Caco-2 (cell line): ENCODE measurements at regions not wholly inside any gene's neighbourhood (a gene's known extent, or its start where the extent isn't known, plus 50 kb on each side); places are given as distances from the start of the nearest gene placed in this dataset.

ENCODE experiments used
- BruUV-seq: library from RNA; stranded (reverse); fragments of 400-500 nt; replicated peaks from 2 replicates; lab custom pipeline; 2021; lab: Mats Ljungman, UMichigan
- CTCF ChIA-PET: fragments of 300-600 bp; sonication (Branson Sonifier 250); formaldehyde crosslinking; loops from one replicate; lab custom pipeline; 2022; ENCODE audit warnings: antibody characterized with exemption; lab: Charles Lee
- POLR2A ChIA-PET: fragments of 300-600 bp; sonication (Branson Sonifier 250); formaldehyde crosslinking; loops from one replicate; lab custom pipeline; 2022; ENCODE audit warnings: antibody characterized with exemption; lab: Charles Lee
- DNase-seq, 2 experiments: peaks; one replicate each; pipeline versions ENCODE4 v3.0.0 to v3.0.0-alpha.2; 2020 to 2022
- H3K27me3 ChIP-seq: replicated peaks from 2 replicates; pipeline ENCODE4 v1.6.0; 2011; ENCODE audit warnings: low read length; ENCODE audit not compliant: control insufficient read depth, insufficient read depth
- H3K36me3 ChIP-seq: 2 replicates; pipeline ENCODE4 v1.5.1; 2011; ENCODE audit warnings: low read length; ENCODE audit not compliant: control insufficient read depth, insufficient read depth
- H3K4me1 ChIP-seq: fragments of 250-450 bp; sonication (Bioruptor Pico); 2 replicates; pipeline ENCODE4 v1.5.1; 2020; ENCODE audit warnings: mild to moderate bottlenecking
- H3K4me3 ChIP-seq: 2 replicates; pipeline ENCODE4 v1.5.1; 2011; ENCODE audit warnings: low read depth, mild to moderate bottlenecking, control low read depth, low read length
- H3K9me3 ChIP-seq: fragments of 250-450 bp; sonication (Bioruptor Pico); 2 replicates; pipeline ENCODE4 v1.5.1; 2020; ENCODE audit warnings: mild to moderate bottlenecking, moderate library complexity
- H3K27ac Mint-ChIP-seq: one replicate; pipeline ENCODE4 v1.8.0; 2022; ENCODE audit warnings: mixed read lengths; ENCODE audit not compliant: unreplicated experiment
- H3K27me3 Mint-ChIP-seq: one replicate; pipeline ENCODE4 v1.8.0; 2022; ENCODE audit warnings: mixed read lengths; ENCODE audit not compliant: insufficient read depth, unreplicated experiment
- H3K36me3 Mint-ChIP-seq: one replicate; pipeline ENCODE4 v1.8.0; 2022; ENCODE audit warnings: mild to moderate bottlenecking, mixed read lengths; ENCODE audit not compliant: insufficient read depth, unreplicated experiment
- H3K4me1 Mint-ChIP-seq: one replicate; pipeline ENCODE4 v1.8.0; 2022; ENCODE audit warnings: low read depth, mixed read lengths; ENCODE audit not compliant: unreplicated experiment
- H3K4me3 Mint-ChIP-seq: one replicate; pipeline ENCODE4 v1.8.0; 2022; ENCODE audit warnings: mild to moderate bottlenecking, moderate library complexity, mixed read lengths; ENCODE audit not compliant: unreplicated experiment
- H3K9me3 Mint-ChIP-seq: one replicate; pipeline ENCODE4 v1.8.0; 2022; ENCODE audit warnings: mixed read lengths; ENCODE audit not compliant: unreplicated experiment
- intact Hi-C: fragments of 100-400 bp; cut with micrococcal nuclease; formaldehyde crosslinking; loops from one replicate; pipeline ENCODE4 v1.10.0; 2022; ENCODE audit not compliant: unreplicated experiment
- TF ChIP-seq, protein P1 (sequence below), 2 experiments: fragments of 200-600 bp in 1 of 2; IDR thresholded peaks; 1 replicate in 1 of 2; 2 replicates in 1 of 2; pipeline versions ENCODE4 v1.5.1 to v1.8.0; 2011 to 2022; ENCODE audit warnings: antibody characterized with exemption in 1 of 2, control low read depth in 1 of 2, inconsistent platforms in 1 of 2, low read depth in 1 of 2, low read length in 1 of 2, mild to moderate bottlenecking in 1 of 2, moderate library complexity in 1 of 2; ENCODE audit not compliant: insufficient read depth in 1 of 2, severe bottlenecking in 1 of 2, unreplicated experiment in 1 of 2

- Mint-ChIP-seq H3K9me3 (no peaks in the 10 kb centered on the region), H3K4me1 (no peaks in the 10 kb centered on the region), H3K27me3 (no peaks in the 10 kb centered on the region), H3K27ac (no peak overlapping the region), H3K36me3 (no peaks in the 10 kb centered on the region), H3K4me3 (no peak overlapping the region)
- H3K27me3 ChIP-seq = no peaks in the 10 kb centered on the region
- ChIA-PET POLR2A (no interaction called here), CTCF (no interaction called here)
- H3K9me3 ChIP-seq = no peaks in the 10 kb centered on the region
- TF ChIP-seq, protein P1, sequence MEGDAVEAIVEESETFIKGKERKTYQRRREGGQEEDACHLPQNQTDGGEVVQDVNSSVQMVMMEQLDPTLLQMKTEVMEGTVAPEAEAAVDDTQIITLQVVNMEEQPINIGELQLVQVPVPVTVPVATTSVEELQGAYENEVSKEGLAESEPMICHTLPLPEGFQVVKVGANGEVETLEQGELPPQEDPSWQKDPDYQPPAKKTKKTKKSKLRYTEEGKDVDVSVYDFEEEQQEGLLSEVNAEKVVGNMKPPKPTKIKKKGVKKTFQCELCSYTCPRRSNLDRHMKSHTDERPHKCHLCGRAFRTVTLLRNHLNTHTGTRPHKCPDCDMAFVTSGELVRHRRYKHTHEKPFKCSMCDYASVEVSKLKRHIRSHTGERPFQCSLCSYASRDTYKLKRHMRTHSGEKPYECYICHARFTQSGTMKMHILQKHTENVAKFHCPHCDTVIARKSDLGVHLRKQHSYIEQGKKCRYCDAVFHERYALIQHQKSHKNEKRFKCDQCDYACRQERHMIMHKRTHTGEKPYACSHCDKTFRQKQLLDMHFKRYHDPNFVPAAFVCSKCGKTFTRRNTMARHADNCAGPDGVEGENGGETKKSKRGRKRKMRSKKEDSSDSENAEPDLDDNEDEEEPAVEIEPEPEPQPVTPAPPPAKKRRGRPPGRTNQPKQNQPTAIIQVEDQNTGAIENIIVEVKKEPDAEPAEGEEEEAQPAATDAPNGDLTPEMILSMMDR (IDR thresholded peaks at IDR 0.05; ENCODE audit: insufficient read depth in 1 of 2, low read depth in 1 of 2, low read length in 1 of 2, severe bottlenecking in 1 of 2, unreplicated experiment in 1 of 2) = no peak
- intact Hi-C loops = no loop called here
- no TSS peak for BruUV-seq
- DNase-seq = no peak
- H3K36me3 ChIP-seq = no peaks in the 10 kb centered on the region
- no peak overlapping the region for H3K4me3 ChIP-seq
- no peaks in the 10 kb centered on the region for H3K4me1 ChIP-seq
Observed at GRCh38 chr16:60064026-60064425, 1329.9 kb upstream of the GOT2 start.

GRCh38 chr16:60061396-60061795 lies 1327.3 kb upstream of the GOT2 start:
- Mint-ChIP-seq H3K27me3 (no peaks in the 10 kb centered on the region), H3K4me1 (no peaks in the 10 kb centered on the region), H3K36me3 (no peaks in the 10 kb centered on the region), H3K27ac (no peak overlapping the region), H3K9me3 (no peaks in the 10 kb centered on the region), H3K4me3 (no peak overlapping the region)
- Histone ChIP-seq H3K4me3 (no peak overlapping the region), H3K36me3 (no peaks in the 10 kb centered on the region), H3K4me1 (no peaks in the 10 kb centered on the region), H3K27me3 (no peaks in the 10 kb centered on the region), H3K9me3 (no peaks in the 10 kb centered on the region)
- TF ChIP-seq, protein P1 (IDR thresholded peaks at IDR 0.05; ENCODE audit: insufficient read depth in 1 of 2, low read depth in 1 of 2, low read length in 1 of 2, severe bottlenecking in 1 of 2, unreplicated experiment in 1 of 2) = no peak
- BruUV-seq = no TSS peak
- DNase-seq = no peak
- ChIA-PET CTCF (no interaction called here), POLR2A (no interaction called here)
- intact Hi-C loops = no loop called here

DNA sequence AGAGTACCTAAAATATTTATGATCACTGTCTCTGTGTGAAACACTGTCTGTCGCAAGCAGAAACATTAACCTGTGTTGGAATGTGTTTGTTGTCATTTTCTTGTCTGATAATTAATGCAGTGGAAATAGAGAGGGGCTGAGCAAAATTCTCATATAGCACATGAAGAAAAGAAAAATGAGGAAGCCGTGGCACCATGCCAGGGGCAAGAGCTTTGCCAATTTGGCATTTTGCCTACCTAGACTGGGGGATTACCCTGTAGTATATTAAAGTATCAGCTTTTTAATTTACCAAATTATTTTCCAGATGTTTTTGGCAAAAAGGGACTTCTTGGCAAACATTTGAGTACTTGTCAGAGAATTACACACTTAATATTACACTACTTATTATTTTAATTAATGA lies 1326.6 kb upstream of the GOT2 start:
- Mint-ChIP-seq H3K27me3 (no peaks in the 10 kb centered on the region), H3K27ac (no peak overlapping the region), H3K4me3 (no peak overlapping the region), H3K36me3 (no peaks in the 10 kb centered on the region), H3K4me1 (no peaks in the 10 kb centered on the region), H3K9me3 (no peaks in the 10 kb centered on the region)
- TF ChIP-seq, protein P1 (IDR thresholded peaks at IDR 0.05; ENCODE audit: insufficient read depth in 1 of 2, low read depth in 1 of 2, low read length in 1 of 2, severe bottlenecking in 1 of 2, unreplicated experiment in 1 of 2) = no peak
- ChIA-PET POLR2A (no interaction called here), CTCF (no interaction called here)
- Histone ChIP-seq H3K4me3 (no peak overlapping the region), H3K9me3 (no peaks in the 10 kb centered on the region), H3K4me1 (no peaks in the 10 kb centered on the region), H3K36me3 (no peaks in the 10 kb centered on the region), H3K27me3 (no peaks in the 10 kb centered on the region)
- no TSS peak for BruUV-seq
- DNase-seq = no peak
- intact Hi-C loops = no loop called here
